ENCODE measurements at regions not wholly inside any gene's neighbourhood (a gene's known extent, or its start where the extent isn't known, plus 50 kb on each side); places are given as distances from the start of the nearest gene placed in this dataset.
"Not testable (repeated sequence)": the region's sequence is repeated elsewhere in the genome, so short reads cannot be mapped to it uniquely, and the experiment has no call there.

GRCh38 chr10:109652612-109653011, 270.7 kb downstream of the XPNPEP1 start:
- TF ChIP-seq CTCF, POLR2A (IDR thresholded peaks at IDR 0.05): not testable (repeated sequence)

All from tibial nerve (tissue), 3 donors.